Mucosa of gallbladder (tissue), 1 donor: ENCODE measurements at regions not wholly inside any gene's neighbourhood (a gene's known extent, or its start where the extent isn't known, plus 50 kb on each side); places are given as distances from the start of the nearest gene placed in this dataset.

Experiments
- DNase-seq: peaks from one replicate; pipeline ENCODE4 v3.0.0-alpha.2; 2020; ENCODE audit warnings: low spot score
- donor health status: DM: no; HTN: no; CAD: no.

DNA sequence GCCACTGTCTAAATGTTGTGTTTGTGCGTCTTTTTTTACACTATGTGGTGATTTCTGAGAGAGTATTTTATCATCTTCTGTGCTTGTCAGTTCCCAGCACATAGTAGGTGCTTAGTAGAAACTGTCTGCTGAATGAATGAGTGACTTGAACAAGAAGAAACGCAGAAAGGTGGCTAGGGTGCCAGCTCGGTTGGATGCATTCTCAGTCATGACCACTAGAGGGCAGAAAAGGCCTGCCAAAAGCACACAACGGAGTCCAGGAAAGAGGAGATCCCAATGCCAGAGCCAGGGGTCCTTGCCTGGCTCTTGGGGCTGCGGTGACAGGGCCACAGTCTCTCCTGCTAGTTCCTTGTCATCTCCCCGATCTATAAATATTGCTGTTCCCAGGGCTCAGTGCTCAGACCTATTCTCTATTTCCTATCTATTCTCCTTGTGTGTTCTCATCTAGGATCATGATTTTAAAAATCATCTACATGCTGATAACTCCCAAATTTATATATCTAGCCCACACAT is 57.3 kb upstream of the CCL1 start:
- peak; percentile 75 for DNase-seq

DNA sequence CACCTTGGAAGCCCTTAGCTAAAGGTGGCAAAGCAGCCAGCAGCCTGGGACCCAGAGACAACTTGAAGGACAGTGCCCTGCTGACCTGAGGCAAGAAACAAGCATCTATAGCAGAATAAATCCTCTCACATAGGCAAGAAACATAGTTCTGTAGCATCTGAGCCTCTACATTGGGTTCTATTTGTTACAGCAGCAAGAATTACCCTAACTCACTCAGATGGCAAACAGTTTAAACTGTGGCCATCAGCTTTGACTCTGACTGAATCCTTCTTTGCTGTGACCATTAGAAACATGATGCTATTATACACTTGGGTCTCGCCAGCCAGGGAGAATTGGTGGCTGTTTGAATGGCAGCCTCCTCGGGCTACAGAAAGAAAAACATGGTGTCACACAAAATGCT is 53.1 kb upstream of the CCL1 start:
- no peak for DNase-seq

DNA sequence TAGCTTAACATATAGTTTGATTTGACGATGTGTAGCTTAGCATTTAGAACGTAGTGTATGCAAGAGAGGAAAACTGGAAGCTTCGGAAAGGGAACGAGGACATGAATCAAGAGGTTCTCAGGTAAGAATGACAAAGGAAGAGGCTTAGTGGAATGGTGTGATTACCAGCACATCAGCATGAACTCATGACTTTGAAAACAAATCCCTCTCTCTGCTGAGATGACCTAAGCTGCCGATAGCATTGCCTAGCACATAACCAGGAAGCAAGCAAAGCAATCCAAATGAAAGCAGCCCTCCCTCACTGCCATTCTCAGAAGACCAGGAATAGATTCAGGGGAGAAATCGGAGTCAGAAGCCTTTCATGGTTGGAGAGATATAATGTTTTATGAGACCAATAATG is 51.3 kb upstream of the CCL1 start:
- no peak for DNase-seq

DNA sequence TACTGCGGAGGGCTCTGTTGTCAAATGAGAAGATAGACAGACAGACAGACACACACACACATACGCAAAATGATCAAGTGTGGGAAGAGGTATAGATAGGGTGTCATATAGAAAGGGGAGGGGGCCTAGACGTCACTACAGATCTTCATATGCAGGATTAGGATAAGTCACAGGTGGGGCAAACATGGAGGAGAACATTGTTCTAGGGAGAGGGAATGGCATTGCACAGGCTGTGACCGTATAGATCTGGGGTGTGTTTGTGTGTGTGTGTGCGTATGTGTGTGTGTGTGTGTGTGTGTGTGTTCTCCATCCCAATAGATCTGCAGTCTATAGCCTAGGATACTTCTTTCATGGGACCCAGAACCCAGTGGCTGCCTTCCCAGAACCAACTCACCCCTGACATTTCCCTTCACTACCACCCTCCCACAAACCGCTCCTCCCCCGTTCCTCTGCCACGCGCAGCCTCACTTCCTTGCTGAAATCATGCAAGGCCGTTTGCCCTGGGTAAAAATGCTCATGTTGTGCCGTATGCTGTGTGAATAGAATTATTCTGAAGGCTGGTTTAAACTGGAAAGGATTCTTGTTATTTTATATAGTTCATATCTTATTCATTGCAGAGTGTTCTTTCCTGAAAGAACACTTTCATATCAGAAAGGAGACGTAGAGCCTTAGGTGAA is 50.5 kb upstream of the CCL1 start:
- no peak for DNase-seq

DNA sequence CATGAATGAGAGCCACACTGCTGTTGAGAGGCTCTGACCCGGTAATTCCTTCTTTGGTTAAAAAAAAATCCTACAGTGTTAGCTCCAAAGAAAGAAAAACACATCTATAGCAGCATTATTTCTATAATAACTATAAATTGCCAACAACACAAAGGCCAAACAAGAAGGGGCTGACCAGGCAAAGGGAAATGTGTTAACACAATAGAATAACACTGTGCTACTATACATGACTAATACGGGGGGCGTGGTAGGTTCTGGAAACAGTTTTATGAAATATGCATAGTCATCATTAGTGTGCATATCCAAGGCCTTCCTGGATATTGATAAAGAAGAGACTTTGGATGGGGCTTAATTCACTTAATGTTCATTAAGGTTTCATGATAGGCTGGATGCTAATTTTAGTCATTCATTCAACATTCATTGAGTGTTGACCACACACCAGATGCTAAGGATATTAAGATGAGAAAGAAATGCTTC is 50.0 kb upstream of the CCL1 start:
- DNase-seq, result no peak
